Progenitor cell of endocrine pancreas (in vitro differentiated cells): ENCODE measurements at regions not wholly inside any gene's neighbourhood (a gene's known extent, or its start where the extent isn't known, plus 50 kb on each side); places are given as distances from the start of the nearest gene placed in this dataset.

Experiments
- DNase-seq: peaks from one replicate; pipeline ENCODE4 v3.0.0; 2021; ENCODE audit warnings: low spot score; ENCODE audit not compliant: unreplicated experiment
- H3K27ac Mint-ChIP-seq: 2 replicates; pipeline ENCODE4 v1.8.0; 2021; ENCODE audit warnings: mild to moderate bottlenecking, moderate library complexity, mixed read lengths
- H3K27me3 Mint-ChIP-seq: 2 replicates; pipeline ENCODE4 v1.8.0; 2021; ENCODE audit warnings: mixed read lengths
- H3K36me3 Mint-ChIP-seq: 2 replicates; pipeline ENCODE4 v1.8.0; 2022; ENCODE audit warnings: mixed read lengths; ENCODE audit not compliant: insufficient read depth
- H3K4me1 Mint-ChIP-seq: 2 replicates; pipeline ENCODE4 v1.8.0; 2021; ENCODE audit warnings: low read depth, mixed read lengths
- H3K4me3 Mint-ChIP-seq: 2 replicates; pipeline ENCODE4 v1.8.0; 2021; ENCODE audit warnings: low read depth, mild to moderate bottlenecking, moderate library complexity, mixed read lengths
- H3K9me3 Mint-ChIP-seq: 2 replicates; pipeline ENCODE4 v1.8.0; 2021; ENCODE audit warnings: low read depth, mixed read lengths
- TF ChIP-seq, protein P1 (sequence below): fragments of 200-600 bp; sonication (generic); IDR thresholded peaks from one replicate; pipeline ENCODE4 v1.5.0; 2021; ENCODE audit warnings: antibody characterized with exemption, mild to moderate bottlenecking; ENCODE audit not compliant: unreplicated experiment

GRCh38 chr4:38324861-38325628 lies 339.0 kb upstream of the KLF3 start:
- no peak overlapping the region for H3K4me3 Mint-ChIP-seq
- peaks cover 11% of the 10 kb centered on the region for H3K9me3 Mint-ChIP-seq
- TF ChIP-seq, protein P1, sequence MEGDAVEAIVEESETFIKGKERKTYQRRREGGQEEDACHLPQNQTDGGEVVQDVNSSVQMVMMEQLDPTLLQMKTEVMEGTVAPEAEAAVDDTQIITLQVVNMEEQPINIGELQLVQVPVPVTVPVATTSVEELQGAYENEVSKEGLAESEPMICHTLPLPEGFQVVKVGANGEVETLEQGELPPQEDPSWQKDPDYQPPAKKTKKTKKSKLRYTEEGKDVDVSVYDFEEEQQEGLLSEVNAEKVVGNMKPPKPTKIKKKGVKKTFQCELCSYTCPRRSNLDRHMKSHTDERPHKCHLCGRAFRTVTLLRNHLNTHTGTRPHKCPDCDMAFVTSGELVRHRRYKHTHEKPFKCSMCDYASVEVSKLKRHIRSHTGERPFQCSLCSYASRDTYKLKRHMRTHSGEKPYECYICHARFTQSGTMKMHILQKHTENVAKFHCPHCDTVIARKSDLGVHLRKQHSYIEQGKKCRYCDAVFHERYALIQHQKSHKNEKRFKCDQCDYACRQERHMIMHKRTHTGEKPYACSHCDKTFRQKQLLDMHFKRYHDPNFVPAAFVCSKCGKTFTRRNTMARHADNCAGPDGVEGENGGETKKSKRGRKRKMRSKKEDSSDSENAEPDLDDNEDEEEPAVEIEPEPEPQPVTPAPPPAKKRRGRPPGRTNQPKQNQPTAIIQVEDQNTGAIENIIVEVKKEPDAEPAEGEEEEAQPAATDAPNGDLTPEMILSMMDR = no peak
- peaks cover 20% of the 10 kb centered on the region for H3K4me1 Mint-ChIP-seq
- no peak for DNase-seq
- no peaks in the 10 kb centered on the region for H3K36me3 Mint-ChIP-seq
- no peak overlapping the region for H3K27ac Mint-ChIP-seq
- no peaks in the 10 kb centered on the region for H3K27me3 Mint-ChIP-seq

- TF ChIP-seq, protein P1 = no peak
- no peak overlapping the region for H3K4me3 Mint-ChIP-seq
- peaks cover 11% of the 10 kb centered on the region for H3K9me3 Mint-ChIP-seq
- H3K27me3 Mint-ChIP-seq = no peaks in the 10 kb centered on the region
- peaks cover 18% of the 10 kb centered on the region for H3K4me1 Mint-ChIP-seq
- no peak overlapping the region for H3K27ac Mint-ChIP-seq
- no peak for DNase-seq
- H3K36me3 Mint-ChIP-seq = no peaks in the 10 kb centered on the region
Observed at GRCh38 chr4:38325629-38325913, 338.4 kb upstream of the KLF3 start.

GRCh38 chr4:38326499-38326898 lies 337.5 kb upstream of the KLF3 start:
- H3K27ac Mint-ChIP-seq = no peak overlapping the region
- peaks cover 11% of the 10 kb centered on the region for H3K9me3 Mint-ChIP-seq
- TF ChIP-seq, protein P1 = no peak
- no peaks in the 10 kb centered on the region for H3K27me3 Mint-ChIP-seq
- no peak overlapping the region for H3K4me3 Mint-ChIP-seq
- H3K36me3 Mint-ChIP-seq = no peaks in the 10 kb centered on the region
- peaks cover 16% of the 10 kb centered on the region for H3K4me1 Mint-ChIP-seq
- DNase-seq = no peak

DNA sequence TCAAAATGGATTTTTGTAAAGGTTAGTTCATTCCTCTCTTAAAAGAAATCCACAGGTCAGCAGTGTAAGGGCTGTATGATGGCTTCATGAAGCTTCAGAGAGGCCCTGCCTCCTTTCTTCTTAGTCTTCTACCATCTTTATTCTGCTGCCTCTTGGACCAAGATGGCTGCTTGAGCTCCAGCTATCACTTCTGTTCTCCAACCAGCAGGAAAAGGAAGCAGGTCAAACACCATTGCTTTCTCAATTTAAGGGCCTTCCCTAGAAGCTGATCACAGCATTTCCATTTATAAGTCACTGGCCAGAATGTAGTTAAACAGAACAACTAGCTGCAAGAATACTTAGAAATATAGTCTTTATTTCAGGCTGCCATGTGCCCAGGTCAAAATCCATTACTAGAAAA lies 336.8 kb upstream of the KLF3 start:
- DNase-seq = no peak
- peaks cover 16% of the 10 kb centered on the region for H3K4me1 Mint-ChIP-seq

GRCh38 chr4:38328989-38329729 lies 334.8 kb upstream of the KLF3 start:
- Mint-ChIP-seq H3K27ac (no peak overlapping the region), H3K36me3 (no peaks in the 10 kb centered on the region), H3K9me3 (peaks cover 6% of the 10 kb centered on the region)

More for the DNA sequence above, 336.8 kb upstream of the KLF3 start:
- Mint-ChIP-seq H3K36me3 (no peaks in the 10 kb centered on the region), H3K4me3 (no peak overlapping the region), H3K9me3 (peaks cover 11% of the 10 kb centered on the region), H3K27me3 (no peaks in the 10 kb centered on the region), H3K27ac (no peak overlapping the region)
- TF ChIP-seq, protein P1 = no peak

More at GRCh38 chr4:38328989-38329729, 334.8 kb upstream of the KLF3 start:
- Mint-ChIP-seq H3K4me1 (peaks cover 16% of the 10 kb centered on the region), H3K4me3 (no peak overlapping the region), H3K27me3 (no peaks in the 10 kb centered on the region)
- no peak for DNase-seq
- TF ChIP-seq, protein P1 = no peak
